Neural progenitor cell (in vitro differentiated cells): ENCODE measurements at regions not wholly inside any gene's neighbourhood (a gene's known extent, or its start where the extent isn't known, plus 50 kb on each side); places are given as distances from the start of the nearest gene placed in this dataset.
A peak's percentile ranks its signal among the peaks of the same experiment; 100 is the strongest.

Experiments
- DNase-seq: peaks from one replicate; pipeline ENCODE4 v3.0.0-alpha.2; 2016; ENCODE audit warnings: low spot score
- H2AFZ ChIP-seq: fragments of 200-600 bp; sonication (generic); replicated peaks from 2 replicates; pipeline ENCODE4 v1.6.1; 2016; ENCODE audit warnings: antibody characterized with exemption
- H3F3A ChIP-seq: fragments of 200-600 bp; sonication (generic); 2 replicates; pipeline ENCODE4 v1.6.1; 2016; ENCODE audit warnings: antibody characterized with exemption, low read depth
- H3K27ac ChIP-seq: fragments of 200-600 bp; sonication (generic); 2 replicates; pipeline ENCODE4 v1.5.1; 2016; ENCODE audit warnings: mild to moderate bottlenecking
- H3K27me3 ChIP-seq: fragments of 200-600 bp; sonication (generic); 2 replicates; pipeline ENCODE4 v1.6.1; 2016; ENCODE audit warnings: mild to moderate bottlenecking, moderate library complexity
- H3K36me3 ChIP-seq: fragments of 200-600 bp; sonication (generic); 2 replicates; pipeline ENCODE4 v1.5.1; 2016
- H3K4me1 ChIP-seq: fragments of 200-600 bp; sonication (generic); 2 replicates; pipeline ENCODE4 v1.6.1; 2016; ENCODE audit warnings: mixed run types
- H3K4me2 ChIP-seq: fragments of 200-600 bp; sonication (generic); 2 replicates; pipeline ENCODE4 v1.6.1; 2016
- H3K4me3 ChIP-seq: fragments of 200-600 bp; sonication (generic); 2 replicates; pipeline ENCODE4 v1.5.1; 2016
- H3K79me2 ChIP-seq: fragments of 200-600 bp; sonication (generic); 2 replicates; pipeline ENCODE4 v1.6.1; 2016; ENCODE audit warnings: low read depth
- H3K9ac ChIP-seq: fragments of 200-600 bp; sonication (generic); 2 replicates; pipeline ENCODE4 v1.6.1; 2016
- H3K9me3 ChIP-seq: fragments of 200-600 bp; sonication (generic); 2 replicates; pipeline ENCODE4 v1.5.1; 2016; ENCODE audit warnings: low read depth
- H4K20me1 ChIP-seq: fragments of 200-600 bp; sonication (generic); 2 replicates; pipeline ENCODE4 v1.6.1; 2016; ENCODE audit warnings: low read depth
- H3K27ac Mint-ChIP-seq: 3 replicates; pipeline ENCODE4 v1.8.0; 2021; ENCODE audit warnings: mixed read lengths
- H3K27me3 Mint-ChIP-seq: 2 replicates; pipeline ENCODE4 v1.8.0; 2022; ENCODE audit warnings: low read depth, mild to moderate bottlenecking, inconsistent platforms, moderate library complexity, mixed read lengths; ENCODE audit not compliant: insufficient read depth
- H3K36me3 Mint-ChIP-seq: 3 replicates; pipeline ENCODE4 v1.8.0; 2021; ENCODE audit warnings: mixed read lengths
- H3K4me1 Mint-ChIP-seq: 3 replicates; pipeline ENCODE4 v1.8.0; 2021; ENCODE audit warnings: mixed read lengths
- H3K4me3 Mint-ChIP-seq: 3 replicates; pipeline ENCODE4 v1.8.0; 2021; ENCODE audit warnings: mild to moderate bottlenecking, moderate library complexity, mixed read lengths
- H3K9me3 Mint-ChIP-seq: 3 replicates; pipeline ENCODE4 v1.8.0; 2020; ENCODE audit warnings: mixed read lengths
- CTCF ChIP-seq: fragments of 200-600 bp; sonication (generic); IDR thresholded peaks from 2 replicates; pipeline ENCODE4 v1.5.1; 2017; ENCODE audit warnings: antibody characterized with exemption, mild to moderate bottlenecking
- EZH2 ChIP-seq: fragments of 200-600 bp; sonication (generic); IDR thresholded peaks from 2 replicates; pipeline ENCODE4 v1.6.1; 2017; ENCODE audit warnings: antibody characterized with exemption, mild to moderate bottlenecking, moderate library complexity
- EZH2phosphoT487 ChIP-seq: fragments of 200-600 bp; sonication (generic); IDR thresholded peaks from 2 replicates; pipeline ENCODE4 v1.6.1; 2017; ENCODE audit warnings: antibody characterized with exemption

DNA sequence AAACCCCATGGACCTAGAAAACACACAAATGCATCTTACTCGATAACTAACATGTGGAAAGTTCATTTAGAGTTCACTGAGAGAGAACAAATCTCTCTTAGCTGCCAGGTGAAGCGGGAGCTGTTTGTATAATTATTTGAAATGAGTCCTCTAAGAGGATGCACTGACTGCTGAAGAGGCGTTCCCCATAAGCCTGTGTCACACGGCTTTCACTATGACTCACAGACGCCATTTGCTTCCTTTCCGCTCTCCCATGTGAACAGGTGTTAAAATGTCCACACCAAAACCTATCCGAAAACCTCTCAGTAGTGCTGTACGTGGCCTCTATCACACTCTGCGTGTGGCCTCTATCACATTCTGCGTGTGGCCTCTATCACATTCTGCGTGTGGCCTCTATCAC lies 101.8 kb downstream of the SOX1 start:
- Histone ChIP-seq H3F3A (no peaks in the 10 kb centered on the region), H2AFZ (no peak overlapping the region), H3K27ac (no peak overlapping the region), H3K9ac (no peak overlapping the region), H3K9me3 (no peaks in the 10 kb centered on the region), H3K4me1 (peaks cover 33% of the 10 kb centered on the region), H3K27me3 (no peaks in the 10 kb centered on the region), H4K20me1 (no peaks in the 10 kb centered on the region), H3K4me2 (no peak overlapping the region), H3K4me3 (no peak overlapping the region), H3K36me3 (no peaks in the 10 kb centered on the region), H3K79me2 (no peaks in the 10 kb centered on the region)
- no peak overlapping the region for H3K4me3 Mint-ChIP-seq
- peaks cover 60% of the 10 kb centered on the region for H3K4me1 Mint-ChIP-seq
- H3K27ac Mint-ChIP-seq = peak overlapping the region; percentile 78
- H3K9me3 Mint-ChIP-seq = peaks cover 7% of the 10 kb centered on the region
- peaks cover 16% of the 10 kb centered on the region for H3K27me3 Mint-ChIP-seq
- DNase-seq = no peak
- TF ChIP-seq CTCF (no peak), EZH2 (no peak), EZH2phosphoT487 (no peak)
- peaks cover 3% of the 10 kb centered on the region for H3K36me3 Mint-ChIP-seq

DNA sequence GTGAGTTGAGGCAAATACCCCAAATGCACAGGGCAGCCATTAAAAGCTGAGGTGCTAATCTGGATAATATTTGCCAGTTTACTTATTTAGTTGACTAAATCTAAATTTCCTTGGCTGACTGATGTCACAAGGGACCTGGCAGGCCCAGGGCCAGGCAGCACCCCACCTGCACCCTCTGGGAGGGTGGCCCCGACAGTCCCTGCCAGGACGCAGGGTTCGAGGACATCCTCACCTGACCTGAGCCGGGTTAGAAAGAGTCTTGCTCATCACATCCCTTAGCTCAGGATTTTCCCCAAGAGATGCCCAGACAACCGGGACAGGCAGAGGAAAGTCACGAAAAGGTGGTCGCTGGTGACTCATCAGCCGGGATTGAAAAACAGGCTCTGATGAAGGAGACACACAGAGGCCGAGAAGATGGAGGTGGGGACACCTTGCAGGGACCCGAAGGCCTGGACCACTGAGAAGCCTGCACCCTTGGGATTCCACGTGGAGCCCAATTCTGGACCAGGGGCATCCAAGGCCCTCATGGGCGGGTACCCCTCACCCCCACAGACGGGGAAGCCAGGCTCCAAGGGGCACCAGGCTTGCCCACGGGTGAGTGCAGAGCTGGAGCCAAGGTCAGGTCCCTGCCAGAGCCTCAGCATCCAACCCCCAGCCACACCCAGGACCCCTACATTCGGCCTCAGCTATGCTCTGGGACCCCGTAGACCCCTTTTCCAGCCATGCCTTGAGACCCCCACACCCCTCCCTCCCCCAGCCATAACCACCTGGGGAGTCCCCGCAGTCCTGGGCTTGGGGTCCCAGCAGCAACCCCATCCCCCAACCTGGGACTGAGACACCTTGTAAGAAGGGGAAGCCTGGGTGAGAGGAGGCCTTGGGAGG lies 103.2 kb downstream of the SOX1 start:
- Histone ChIP-seq H3K4me1 (peaks cover 32% of the 10 kb centered on the region), H3K27ac (no peak overlapping the region), H3K27me3 (no peaks in the 10 kb centered on the region), H3K9me3 (peaks cover 6% of the 10 kb centered on the region), H3K9ac (no peak overlapping the region), H4K20me1 (no peaks in the 10 kb centered on the region), H3F3A (no peaks in the 10 kb centered on the region), H3K4me3 (no peak overlapping the region), H2AFZ (no peak overlapping the region), H3K4me2 (no peak overlapping the region), H3K79me2 (no peaks in the 10 kb centered on the region), H3K36me3 (no peaks in the 10 kb centered on the region)
- Mint-ChIP-seq H3K27ac (peak overlapping the region; percentile 78), H3K36me3 (peaks cover under 1% of the 10 kb centered on the region), H3K27me3 (peaks cover 11% of the 10 kb centered on the region), H3K9me3 (peaks cover 16% of the 10 kb centered on the region), H3K4me1 (peaks cover 55% of the 10 kb centered on the region), H3K4me3 (no peak overlapping the region)
- DNase-seq = no peak
- TF ChIP-seq EZH2phosphoT487 = no peak
- no peak for TF ChIP-seq EZH2
- TF ChIP-seq CTCF = no peak

GRCh38 chr13:112170823-112171569 lies 104.0 kb downstream of the SOX1 start:
- H3K9me3 Mint-ChIP-seq = peaks cover 15% of the 10 kb centered on the region
- Histone ChIP-seq H4K20me1 (no peaks in the 10 kb centered on the region), H3K4me2 (no peak overlapping the region), H3K27me3 (no peaks in the 10 kb centered on the region), H3K9me3 (peaks cover 6% of the 10 kb centered on the region), H3K4me3 (no peak overlapping the region), H2AFZ (no peak overlapping the region), H3K4me1 (peaks cover 24% of the 10 kb centered on the region), H3K27ac (no peak overlapping the region), H3K79me2 (no peaks in the 10 kb centered on the region), H3K9ac (no peak overlapping the region), H3K36me3 (no peaks in the 10 kb centered on the region), H3F3A (no peaks in the 10 kb centered on the region)
- H3K36me3 Mint-ChIP-seq = no peaks in the 10 kb centered on the region
- peaks cover 10% of the 10 kb centered on the region for H3K27me3 Mint-ChIP-seq
- H3K4me1 Mint-ChIP-seq = peaks cover 48% of the 10 kb centered on the region
- no peak for DNase-seq
- peak overlapping the region; percentile 91 for H3K27ac Mint-ChIP-seq
- H3K4me3 Mint-ChIP-seq = no peak overlapping the region
- TF ChIP-seq EZH2phosphoT487 (no peak), CTCF (no peak), EZH2 (no peak)
